OCI-LY1 (cell line): ENCODE measurements at regions not wholly inside any gene's neighbourhood (a gene's known extent, or its start where the extent isn't known, plus 50 kb on each side); places are given as distances from the start of the nearest gene placed in this dataset.

Experiments
- H2AFZ ChIP-seq: fragments of 200-600 bp; sonication (generic), shearing (Covaris generic); 2 replicates; pipeline ENCODE4 v1.6.0; 2014; ENCODE audit warnings: antibody characterized with exemption, mild to moderate bottlenecking, low read length
- H3F3A ChIP-seq: fragments of 200-600 bp; sonication (generic), shearing (Covaris generic); 2 replicates; pipeline ENCODE4 v1.6.0; 2014; ENCODE audit warnings: mild to moderate bottlenecking, antibody characterized with exemption, low read length, moderate library complexity; ENCODE audit not compliant: insufficient read depth
- H3K27ac ChIP-seq: fragments of 200-600 bp; sonication (generic); 2 replicates; pipeline ENCODE4 v1.5.1; 2014; ENCODE audit warnings: low read length, mixed run types, mild to moderate bottlenecking, low read depth; ENCODE audit not compliant: poor library complexity, severe bottlenecking
- H3K27me3 ChIP-seq: fragments of 200-600 bp; sonication (generic); 2 replicates; pipeline ENCODE4 v1.6.0; 2014; ENCODE audit warnings: antibody characterized with exemption, mild to moderate bottlenecking, low read length, moderate library complexity; ENCODE audit not compliant: insufficient read depth
- H3K36me3 ChIP-seq: fragments of 200-600 bp; sonication (generic); 2 replicates; pipeline ENCODE4 v1.6.1; 2014; ENCODE audit warnings: mild to moderate bottlenecking, antibody characterized with exemption, low read length, moderate library complexity, mixed read lengths; ENCODE audit not compliant: insufficient read depth
- H3K4me1 ChIP-seq: fragments of 200-600 bp; sonication (generic); 2 replicates; pipeline ENCODE4 v1.5.1; 2014; ENCODE audit warnings: mild to moderate bottlenecking, low read length, moderate library complexity; ENCODE audit not compliant: insufficient read depth, severe bottlenecking
- H3K4me2 ChIP-seq: fragments of 200-600 bp; sonication (generic), shearing (Covaris generic); 2 replicates; pipeline ENCODE4 v1.6.1; 2014; ENCODE audit warnings: low read length
- H3K4me3 ChIP-seq: fragments of 200-600 bp; sonication (generic); 2 replicates; pipeline ENCODE4 v1.5.1; 2014; ENCODE audit warnings: low read length, low read depth, mild to moderate bottlenecking, mixed read lengths; ENCODE audit not compliant: poor library complexity, severe bottlenecking
- H3K79me2 ChIP-seq: fragments of 200-600 bp; shearing (Covaris generic); 2 replicates; pipeline ENCODE4 v1.6.1; 2016; ENCODE audit warnings: mixed run types, low read length, mixed read lengths; ENCODE audit not compliant: insufficient read depth
- H3K9ac ChIP-seq: fragments of 200-600 bp; sonication (generic), shearing (Covaris generic); 2 replicates; pipeline ENCODE4 v1.6.1; 2014; ENCODE audit warnings: mild to moderate bottlenecking, low read length, mixed read lengths
- H3K9me2 ChIP-seq: fragments of 200-600 bp; sonication (generic), shearing (Covaris generic); 2 replicates; pipeline ENCODE4 v1.6.1; 2014; ENCODE audit warnings: low read depth, mild to moderate bottlenecking, low read length, mixed read lengths
- H3K9me3 ChIP-seq: fragments of 200-600 bp; shearing (Covaris generic); 2 replicates; pipeline ENCODE4 v1.6.1; 2014; ENCODE audit warnings: low read length, mixed read lengths
- H4K20me1 ChIP-seq: fragments of 200-600 bp; sonication (generic), shearing (Covaris generic); 2 replicates; pipeline ENCODE4 v1.6.0; 2016; ENCODE audit warnings: mild to moderate bottlenecking, low read length; ENCODE audit not compliant: insufficient read depth
- EZH2 ChIP-seq: fragments of 200-600 bp; sonication (generic), shearing (Covaris generic); IDR thresholded peaks from 2 replicates; pipeline ENCODE4 v1.8.0; 2017; ENCODE audit warnings: borderline replicate concordance, mixed run types, mild to moderate bottlenecking, antibody characterized with exemption, low read length, moderate library complexity, mixed read lengths
- TF ChIP-seq, protein P1 (sequence below): fragments of 200-600 bp; sonication (generic), shearing (Covaris generic); IDR thresholded peaks from 2 replicates; pipeline ENCODE4 v1.5.1; 2017; ENCODE audit warnings: mild to moderate bottlenecking, antibody characterized with exemption, low read length, moderate library complexity, mixed read lengths

DNA sequence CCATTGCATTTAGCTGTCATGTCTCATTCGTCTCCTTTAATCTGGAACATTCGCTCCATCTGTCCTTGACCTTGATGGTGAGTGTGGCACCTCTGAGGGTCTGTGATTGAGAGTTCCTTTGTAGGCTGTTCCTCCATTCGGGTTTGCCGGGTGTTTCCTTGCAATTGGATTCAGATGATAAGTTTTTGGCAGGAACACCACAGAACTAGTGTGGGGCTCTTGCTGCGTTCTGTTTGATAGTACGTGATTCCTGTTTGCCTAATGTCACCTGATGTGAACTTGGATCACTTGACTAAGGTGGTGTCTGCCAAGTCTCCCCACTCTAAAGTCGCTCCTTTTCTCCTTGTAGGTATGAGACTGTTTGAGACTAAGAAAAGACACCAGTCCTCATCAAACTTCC is 109.7 kb upstream of the TMEM45B start:
- H3K79me2 ChIP-seq: no peaks in the 10 kb centered on the region
- no peaks in the 10 kb centered on the region for H3K4me1 ChIP-seq
- H3K36me3 ChIP-seq: no peaks in the 10 kb centered on the region
- H4K20me1 ChIP-seq: no peaks in the 10 kb centered on the region
- no peak overlapping the region for H3K4me2 ChIP-seq
- H3K9ac ChIP-seq: no peak overlapping the region
- H3K27ac ChIP-seq: no peak overlapping the region
- no peaks in the 10 kb centered on the region for H3K9me2 ChIP-seq
- no peak overlapping the region for H3K4me3 ChIP-seq
- TF ChIP-seq, protein P1, sequence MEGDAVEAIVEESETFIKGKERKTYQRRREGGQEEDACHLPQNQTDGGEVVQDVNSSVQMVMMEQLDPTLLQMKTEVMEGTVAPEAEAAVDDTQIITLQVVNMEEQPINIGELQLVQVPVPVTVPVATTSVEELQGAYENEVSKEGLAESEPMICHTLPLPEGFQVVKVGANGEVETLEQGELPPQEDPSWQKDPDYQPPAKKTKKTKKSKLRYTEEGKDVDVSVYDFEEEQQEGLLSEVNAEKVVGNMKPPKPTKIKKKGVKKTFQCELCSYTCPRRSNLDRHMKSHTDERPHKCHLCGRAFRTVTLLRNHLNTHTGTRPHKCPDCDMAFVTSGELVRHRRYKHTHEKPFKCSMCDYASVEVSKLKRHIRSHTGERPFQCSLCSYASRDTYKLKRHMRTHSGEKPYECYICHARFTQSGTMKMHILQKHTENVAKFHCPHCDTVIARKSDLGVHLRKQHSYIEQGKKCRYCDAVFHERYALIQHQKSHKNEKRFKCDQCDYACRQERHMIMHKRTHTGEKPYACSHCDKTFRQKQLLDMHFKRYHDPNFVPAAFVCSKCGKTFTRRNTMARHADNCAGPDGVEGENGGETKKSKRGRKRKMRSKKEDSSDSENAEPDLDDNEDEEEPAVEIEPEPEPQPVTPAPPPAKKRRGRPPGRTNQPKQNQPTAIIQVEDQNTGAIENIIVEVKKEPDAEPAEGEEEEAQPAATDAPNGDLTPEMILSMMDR: no peak
- TF ChIP-seq EZH2: no peak
- H3K27me3 ChIP-seq: no peaks in the 10 kb centered on the region
- H3F3A ChIP-seq: no peaks in the 10 kb centered on the region
- no peaks in the 10 kb centered on the region for H3K9me3 ChIP-seq
- H2AFZ ChIP-seq: no peak overlapping the region

DNA sequence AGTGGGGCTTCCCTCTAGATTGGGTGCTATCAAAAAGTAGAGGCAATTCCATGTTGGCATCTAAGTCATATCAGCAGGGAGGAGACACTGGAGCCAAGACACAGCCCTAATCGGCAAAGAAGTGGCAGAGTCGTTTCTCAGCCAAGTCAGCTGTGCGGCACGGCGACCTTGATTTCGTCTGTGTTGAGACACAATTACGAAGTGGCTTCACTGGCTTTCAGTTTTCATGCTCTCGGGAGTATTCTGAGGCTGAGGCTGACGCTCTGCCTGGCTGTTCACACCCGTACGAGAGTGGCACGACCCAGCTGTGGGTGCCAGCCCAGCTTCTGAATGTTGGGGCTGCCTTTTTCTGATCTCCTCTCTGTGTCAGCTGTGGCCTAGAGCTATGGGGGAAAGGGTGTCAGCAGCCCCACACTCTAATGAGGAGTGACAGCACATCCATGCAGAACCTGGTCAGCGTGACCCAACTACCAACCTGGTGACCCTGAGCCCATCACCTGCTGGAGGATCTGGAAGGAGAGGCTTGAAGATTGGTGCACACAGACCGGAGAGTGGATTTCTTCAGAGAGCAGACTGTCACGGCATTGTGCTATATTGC is 105.7 kb upstream of the TMEM45B start:
- H3K9ac ChIP-seq: no peak overlapping the region
- no peaks in the 10 kb centered on the region for H3K4me1 ChIP-seq
- H2AFZ ChIP-seq: no peak overlapping the region
- H3K36me3 ChIP-seq: no peaks in the 10 kb centered on the region
- no peak for TF ChIP-seq EZH2
- TF ChIP-seq, protein P1: no peak
- no peaks in the 10 kb centered on the region for H3K9me2 ChIP-seq
- H3K27ac ChIP-seq: no peak overlapping the region
- no peak overlapping the region for H3K4me3 ChIP-seq
- no peaks in the 10 kb centered on the region for H3K79me2 ChIP-seq
- no peaks in the 10 kb centered on the region for H3K9me3 ChIP-seq
- no peaks in the 10 kb centered on the region for H3K27me3 ChIP-seq
- no peak overlapping the region for H3K4me2 ChIP-seq
- no peaks in the 10 kb centered on the region for H3F3A ChIP-seq
- H4K20me1 ChIP-seq: no peaks in the 10 kb centered on the region

DNA sequence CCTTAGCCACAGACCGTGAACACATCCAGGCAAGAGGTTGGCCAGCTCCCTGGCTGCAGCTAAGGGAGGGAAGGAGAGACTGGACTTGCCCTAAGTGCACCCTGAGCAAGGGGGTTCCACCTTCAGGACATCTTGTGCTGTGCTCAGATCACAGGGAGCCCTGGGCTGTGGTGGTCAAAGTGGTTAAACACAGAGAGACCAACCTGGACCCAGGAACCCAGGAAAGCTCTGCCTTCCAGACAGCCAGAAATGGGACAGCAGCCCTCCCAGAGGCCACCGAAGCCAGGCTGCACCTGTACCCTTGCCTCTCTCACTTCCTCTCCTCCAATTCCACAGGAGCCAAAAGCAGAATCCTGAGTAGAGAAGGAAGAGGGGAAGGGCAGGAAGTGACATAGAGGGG is 105.2 kb upstream of the TMEM45B start:
- no peak overlapping the region for H3K4me2 ChIP-seq
- H4K20me1 ChIP-seq: no peaks in the 10 kb centered on the region
- H3K27me3 ChIP-seq: no peaks in the 10 kb centered on the region
- no peak overlapping the region for H2AFZ ChIP-seq
- no peaks in the 10 kb centered on the region for H3K79me2 ChIP-seq
- H3F3A ChIP-seq: no peaks in the 10 kb centered on the region
- H3K9me2 ChIP-seq: no peaks in the 10 kb centered on the region
- no peaks in the 10 kb centered on the region for H3K9me3 ChIP-seq
- no peaks in the 10 kb centered on the region for H3K36me3 ChIP-seq
- TF ChIP-seq, protein P1: no peak
- TF ChIP-seq EZH2: no peak
- no peaks in the 10 kb centered on the region for H3K4me1 ChIP-seq
- no peak overlapping the region for H3K27ac ChIP-seq
- H3K4me3 ChIP-seq: no peak overlapping the region
- H3K9ac ChIP-seq: no peak overlapping the region
